GM12892 (cell line): ENCODE measurements at regions not wholly inside any gene's neighbourhood (a gene's known extent, or its start where the extent isn't known, plus 50 kb on each side); places are given as distances from the start of the nearest gene placed in this dataset.
"Not testable (repeated sequence)": the region's sequence is repeated elsewhere in the genome, so short reads cannot be mapped to it uniquely, and the experiment has no call there.

ENCODE experiments used
- DNase-seq: peaks from one replicate; pipeline ENCODE4 v3.0.0; 2011; ENCODE audit not compliant: insufficient read length
- FAIRE-seq: peaks from 2 replicates; lab custom pipeline; 2011; peaks lifted over from hg19 to GRCh38; lab: Jason Lieb, UNC
- POLR2A ChIP-seq: IDR thresholded peaks from 2 replicates; pipeline ENCODE4 v1.6.1; 2011; ENCODE audit warnings: low read depth, low read length, control low read depth
- POLR2AphosphoS5 ChIP-seq: IDR thresholded peaks from 2 replicates; pipeline ENCODE4 v1.6.1; 2011; ENCODE audit warnings: low read depth, low read length, control low read depth
- TAF1 ChIP-seq: IDR thresholded peaks from 2 replicates; pipeline ENCODE4 v1.6.1; 2011; ENCODE audit warnings: low read depth, mild to moderate bottlenecking, control low read depth, low read length, borderline replicate concordance

DNA sequence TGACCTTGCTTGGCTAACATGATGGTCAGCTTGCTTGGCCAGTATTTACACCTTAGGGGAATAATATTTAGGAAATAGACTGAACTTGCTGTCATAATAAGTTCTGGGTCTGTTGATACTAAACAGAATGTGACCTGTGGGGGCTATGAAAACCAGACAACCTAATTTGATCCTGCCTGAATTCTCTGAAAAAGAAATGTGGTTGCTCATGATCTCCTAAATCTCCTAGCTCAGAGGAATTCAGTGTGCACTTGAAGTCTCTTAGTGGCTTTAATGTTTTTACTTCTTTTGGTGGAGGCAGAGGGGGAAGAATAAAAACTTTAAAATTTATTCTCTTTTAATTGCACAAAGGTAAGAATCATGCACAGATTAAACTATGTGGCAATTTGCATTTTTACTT, 205.2 kb downstream of the SEC23IP start:
- FAIRE-seq: no peak

DNA sequence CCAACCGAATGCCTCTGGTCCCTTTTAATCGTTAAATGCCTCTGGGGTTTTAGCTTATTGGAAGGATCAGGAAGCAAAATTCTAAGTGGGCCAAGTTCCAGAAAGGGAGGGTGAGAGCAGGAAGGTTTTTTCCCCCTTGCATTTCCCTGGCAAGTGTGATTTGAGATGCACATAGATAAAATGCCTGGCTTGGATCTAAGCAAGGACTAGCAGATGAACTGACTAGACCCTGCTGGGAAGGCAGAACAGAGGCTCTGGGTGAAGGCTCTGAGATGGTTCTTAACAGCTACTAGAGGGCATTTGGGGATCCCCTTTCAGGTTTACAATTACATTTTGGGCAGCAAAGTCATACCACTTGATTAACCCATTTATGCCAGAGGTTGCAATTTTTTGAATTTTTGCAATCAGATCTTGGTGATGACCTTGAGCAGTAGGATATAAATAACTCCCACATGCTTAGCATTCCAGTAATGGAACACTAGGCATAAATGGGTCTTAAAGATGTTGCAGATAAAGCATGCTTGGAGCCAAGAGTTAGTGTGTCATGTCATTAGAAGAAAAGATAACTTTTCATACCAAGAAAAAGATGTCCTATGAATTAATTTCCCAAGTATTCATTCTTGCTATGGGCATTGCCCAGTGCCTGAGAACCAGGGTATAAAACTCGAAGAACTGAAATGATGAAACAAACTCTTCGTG, 205.9 kb downstream of the SEC23IP start:
- no peak for DNase-seq
- no peak for TF ChIP-seq POLR2AphosphoS5
- FAIRE-seq: no peak

More for the DNA sequence above, 205.2 kb downstream of the SEC23IP start:
- TF ChIP-seq POLR2A: no peak
- TF ChIP-seq POLR2AphosphoS5: no peak
- no peak for TF ChIP-seq TAF1
- no peak for DNase-seq

DNA sequence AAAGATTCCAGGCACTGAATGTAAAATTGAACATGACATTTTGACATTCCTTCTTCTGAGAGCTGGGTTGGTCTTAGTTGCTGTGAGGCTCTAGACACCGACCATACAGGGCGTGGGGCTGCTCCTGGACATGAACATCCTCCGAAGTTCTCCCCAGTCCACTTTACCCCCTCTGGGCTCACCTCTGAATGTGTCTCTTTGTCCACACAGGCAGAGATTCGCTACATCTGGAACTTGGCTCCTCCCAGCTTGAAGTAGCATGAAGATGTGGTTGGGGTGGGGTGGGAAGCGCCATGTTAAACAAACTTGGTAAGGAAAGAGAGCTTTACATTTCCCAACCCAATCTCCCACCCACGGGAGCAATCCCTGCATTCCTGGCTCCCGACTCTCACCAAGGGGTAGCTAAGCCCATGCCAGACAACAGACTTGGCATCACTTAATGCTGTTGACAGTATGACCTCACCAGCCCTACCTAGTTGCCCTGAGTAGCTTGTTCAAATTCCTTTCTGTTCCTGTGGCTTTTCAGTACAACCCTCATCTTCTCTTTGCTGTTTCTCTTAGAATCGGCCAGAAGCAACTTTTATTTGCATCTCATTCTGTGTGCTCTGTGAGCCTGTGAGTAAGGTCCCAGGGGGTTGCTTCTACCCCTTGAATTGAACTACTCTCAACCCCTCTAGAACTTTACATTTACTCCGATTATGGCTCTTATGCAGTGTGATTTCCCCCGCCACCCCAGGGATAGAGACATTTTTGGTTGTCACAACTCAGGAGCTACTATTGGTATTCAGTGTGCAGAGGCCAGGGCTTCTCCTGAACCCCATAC, 211.4 kb downstream of the SEC23IP start:
- FAIRE-seq (no peak), DNase-seq (no peak)
- TF ChIP-seq TAF1 (no peak), POLR2A (no peak), POLR2AphosphoS5 (no peak)

DNA sequence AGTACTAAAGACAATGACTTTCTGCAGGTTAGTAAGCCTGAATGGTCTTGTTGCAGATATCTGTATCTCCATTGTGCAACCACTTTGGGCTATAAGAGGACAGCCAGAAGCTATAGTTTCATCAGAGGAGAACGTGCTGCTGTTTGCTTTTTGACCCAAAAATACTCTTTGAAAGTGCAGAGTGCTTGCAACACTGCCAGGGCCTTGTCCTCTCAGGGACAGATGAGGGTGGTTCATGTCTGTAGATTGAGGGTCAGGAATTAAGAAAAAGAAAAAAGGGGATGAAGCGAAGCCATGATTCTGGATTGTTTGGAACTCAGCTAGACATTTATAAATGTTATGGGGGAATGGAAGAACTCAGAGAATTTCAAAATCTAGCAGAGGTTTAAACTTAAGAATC, 212.5 kb downstream of the SEC23IP start:
- DNase-seq (no peak), FAIRE-seq (no peak)
- TF ChIP-seq TAF1: no peak
- TF ChIP-seq POLR2A: no peak
- TF ChIP-seq POLR2AphosphoS5: no peak

DNA sequence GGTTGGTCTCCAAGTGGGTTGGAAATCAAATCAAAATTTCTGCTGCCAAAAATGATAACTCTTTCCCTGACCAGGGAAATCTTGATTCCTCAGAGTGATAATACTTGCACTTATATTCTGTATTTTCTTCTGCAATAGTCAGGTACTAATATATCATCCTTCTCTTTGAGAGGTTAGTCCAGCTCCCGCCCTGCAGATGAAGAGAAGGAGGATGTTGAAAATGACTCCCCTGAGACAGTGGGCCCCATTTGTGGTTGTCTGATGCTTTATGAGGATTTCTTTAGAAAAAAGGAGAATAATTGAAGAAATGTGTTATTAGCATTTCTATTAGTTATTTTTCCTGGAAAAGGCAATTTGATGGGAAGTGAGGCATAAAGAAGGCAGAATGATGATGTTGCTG, 213.0 kb downstream of the SEC23IP start:
- FAIRE-seq (no peak), DNase-seq (no peak)
- TF ChIP-seq POLR2AphosphoS5 (no peak), POLR2A (no peak)

- TF ChIP-seq POLR2A (no peak), TAF1 (no peak), POLR2AphosphoS5 (no peak)
- no peak for FAIRE-seq
- no peak for DNase-seq
Observed at GRCh38 chr10:120108916-120109315, 216.4 kb downstream of the SEC23IP start.

DNA sequence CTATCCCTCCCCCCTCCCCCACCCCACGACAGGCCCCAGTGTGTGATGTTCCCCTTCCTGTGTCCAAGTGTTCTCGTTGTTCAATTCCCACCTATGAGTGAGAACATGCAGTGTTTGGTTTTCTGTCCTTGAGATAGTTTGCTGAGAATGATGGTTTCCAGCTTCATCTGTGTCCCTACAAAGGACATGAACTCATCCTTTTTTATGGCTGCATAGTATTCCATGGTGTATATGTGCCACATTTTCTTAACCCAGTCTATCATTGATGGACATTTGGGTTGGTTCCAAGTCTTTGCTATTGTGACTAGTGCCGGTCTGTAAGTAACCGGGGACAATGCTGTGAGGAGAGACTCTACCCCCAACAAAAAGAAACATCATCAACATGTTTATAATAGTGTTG, 217.2 kb downstream of the SEC23IP start:
- FAIRE-seq, DNase-seq: not testable (repeated sequence)

GRCh38 chr10:120110196-120110595, 217.7 kb downstream of the SEC23IP start:
- TF ChIP-seq TAF1 (no peak), POLR2A (no peak), POLR2AphosphoS5 (no peak)
- FAIRE-seq: no peak
- DNase-seq: no peak

GRCh38 chr10:120111628-120112027, 219.1 kb downstream of the SEC23IP start:
- DNase-seq (no peak), FAIRE-seq (no peak)
- no peak for TF ChIP-seq POLR2AphosphoS5
- no peak for TF ChIP-seq TAF1
- TF ChIP-seq POLR2A: no peak

DNA sequence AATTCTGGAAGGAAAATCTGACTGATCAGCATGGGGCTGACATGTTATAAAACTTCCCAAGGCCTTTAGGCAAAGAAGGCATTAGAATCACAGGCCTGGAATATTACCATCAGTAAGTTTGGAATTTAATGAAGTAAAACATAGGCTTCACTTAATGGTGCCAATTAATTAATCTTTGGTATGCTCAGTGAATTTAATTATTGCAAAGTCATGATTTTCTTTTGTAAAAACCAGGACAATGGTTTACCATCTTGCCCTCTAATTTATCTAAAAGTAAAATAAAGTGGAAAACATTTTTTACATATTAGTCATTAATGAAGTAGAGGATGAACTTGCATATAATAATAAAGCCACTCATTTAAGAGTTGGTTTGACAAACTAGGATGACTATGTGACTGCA, 220.3 kb downstream of the SEC23IP start:
- no peak for FAIRE-seq
- no peak for DNase-seq
- no peak for TF ChIP-seq POLR2AphosphoS5
- no peak for TF ChIP-seq POLR2A
- TF ChIP-seq TAF1: no peak

- TF ChIP-seq POLR2A: no peak
- no peak for TF ChIP-seq TAF1
- no peak for TF ChIP-seq POLR2AphosphoS5
- FAIRE-seq: no peak
- DNase-seq: no peak
Observed at GRCh38 chr10:120115959-120116358, 223.4 kb downstream of the SEC23IP start.

- FAIRE-seq: no peak
- DNase-seq: no peak
- no peak for TF ChIP-seq TAF1
- no peak for TF ChIP-seq POLR2A
- TF ChIP-seq POLR2AphosphoS5: no peak
Observed at GRCh38 chr10:120121768-120122167, 229.2 kb downstream of the SEC23IP start.
